H1 (cell line): ENCODE measurements at regions not wholly inside any gene's neighbourhood (a gene's known extent, or its start where the extent isn't known, plus 50 kb on each side); places are given as distances from the start of the nearest gene placed in this dataset.

ENCODE experiments used
- CTCF ChIA-PET: fragments of 300-600 bp; sonication (Branson Sonifier 250); formaldehyde crosslinking; loops from one replicate; lab custom pipeline; 2021; ENCODE audit not compliant: partially characterized antibody; lab: Charles Lee
- POLR2A ChIA-PET: fragments of 300-600 bp; sonication (Branson Sonifier 250); formaldehyde crosslinking; loops from one replicate; lab custom pipeline; 2021; ENCODE audit warnings: inconsistent platforms; ENCODE audit not compliant: partially characterized antibody; lab: Charles Lee
- DNase-seq, 2 experiments: peaks; one replicate each; pipeline versions ENCODE4 v3.0.0 to v3.0.0-alpha.2; 2010 to 2022; ENCODE audit warnings: low spot score in 2 of 2, low read depth in 1 of 2, mixed read lengths in 1 of 2
- FAIRE-seq: peaks from 2 replicates; lab custom pipeline; 2011; peaks lifted over from hg19 to GRCh38; lab: Jason Lieb, UNC
- H2AFZ ChIP-seq: 2 replicates; pipeline ENCODE4 v1.8.1; 2012; ENCODE audit warnings: low read length, inconsistent platforms
- H2AK5ac ChIP-seq: 2 replicates; pipeline ENCODE4 v1.6.1; 2013; ENCODE audit warnings: low read depth, low read length
- H2BK120ac ChIP-seq: replicated peaks from 2 replicates; pipeline ENCODE3; 2013; ENCODE audit warnings: low read depth, low read length, inconsistent platforms
- H2BK12ac ChIP-seq: 2 replicates; pipeline ENCODE4 v1.6.1; 2013; ENCODE audit warnings: low read depth, low read length
- H2BK15ac ChIP-seq: 2 replicates; pipeline ENCODE4 v1.6.1; 2013; ENCODE audit warnings: low read length
- H2BK20ac ChIP-seq: 2 replicates; pipeline ENCODE4 v1.6.1; 2013; ENCODE audit warnings: low read length
- H2BK5ac ChIP-seq: 2 replicates; pipeline ENCODE4 v1.6.1; 2013; ENCODE audit warnings: low read depth, low read length
- H3K14ac ChIP-seq: 2 replicates; pipeline ENCODE4 v1.6.1; 2013; ENCODE audit warnings: inconsistent platforms; ENCODE audit not compliant: insufficient read length
- H3K18ac ChIP-seq: 2 replicates; pipeline ENCODE4 v1.6.1; 2013; ENCODE audit warnings: low read length; ENCODE audit errors: extremely low read depth
- H3K23ac ChIP-seq: 2 replicates; pipeline ENCODE4 v1.6.1; 2013; ENCODE audit warnings: inconsistent platforms; ENCODE audit not compliant: insufficient read length
- H3K23me2 ChIP-seq: 2 replicates; pipeline ENCODE4 v1.6.1; 2013; ENCODE audit warnings: low read depth, low read length
- H3K27ac ChIP-seq: 2 replicates; pipeline ENCODE4 v1.6.1; 2011; ENCODE audit warnings: low read depth, low read length, inconsistent platforms
- H3K27me3 ChIP-seq, 4 experiments: replicated peaks in 1 of 4; 1 replicate in 1 of 4; 2 replicates in 3 of 4; pipeline versions ENCODE4 v1.6.1 to v1.8.1; 2011 to 2013; ENCODE audit warnings: low read length in 3 of 4, mild to moderate bottlenecking in 3 of 4, inconsistent platforms in 2 of 4, mixed read lengths in 2 of 4, moderate library complexity in 1 of 4; ENCODE audit not compliant: control insufficient read depth in 3 of 4, insufficient read depth in 3 of 4; ENCODE audit errors: extremely low read depth in 1 of 4
- H3K36me3 ChIP-seq, 4 experiments: 2 replicates each; pipeline versions ENCODE4 v1.6.1 to v1.8.1; 2011 to 2013; ENCODE audit warnings: mild to moderate bottlenecking in 4 of 4, low read length in 3 of 4, moderate library complexity in 2 of 4, control low read depth in 1 of 4, inconsistent platforms in 1 of 4; ENCODE audit not compliant: insufficient read depth in 4 of 4, control insufficient read depth in 2 of 4
- H3K4ac ChIP-seq: replicated peaks from 2 replicates; pipeline ENCODE3; 2013; ENCODE audit warnings: low read length, low read depth, mixed read lengths, inconsistent platforms; ENCODE audit not compliant: insufficient read length
- H3K4me1 ChIP-seq, 4 experiments: replicated peaks in 1 of 4; 1 replicate in 1 of 4; 2 replicates in 3 of 4; pipeline versions ENCODE4 v1.6.1 to v1.8.1; 2011 to 2013; ENCODE audit warnings: low read length in 3 of 4, inconsistent platforms in 2 of 4, mixed read lengths in 1 of 4; ENCODE audit not compliant: insufficient read depth in 4 of 4, control insufficient read depth in 3 of 4
- H3K4me2 ChIP-seq, 2 experiments: 2 replicates each; pipeline versions ENCODE4 v1.6.1 to v1.8.1; 2011 to 2013; ENCODE audit warnings: low read depth in 2 of 2, low read length in 2 of 2, control low read depth in 1 of 2, inconsistent platforms in 1 of 2, mild to moderate bottlenecking in 1 of 2; ENCODE audit not compliant: insufficient read depth in 1 of 2
- H3K4me3 ChIP-seq, 4 experiments: fragments of 200-600, 300-600 bp in 1 of 4; sonication (generic), shearing (Covaris generic), sonication (Bioruptor Twin) in 1 of 4; 2 replicates each; pipeline versions ENCODE4 v1.5.1 to v1.8.1; 2011 to 2016; ENCODE audit warnings: low read length in 4 of 4, low read depth in 3 of 4, control low read depth in 2 of 4, inconsistent platforms in 2 of 4, mild to moderate bottlenecking in 2 of 4, mixed read lengths in 1 of 4, moderate library complexity in 1 of 4; ENCODE audit not compliant: insufficient read depth in 2 of 4; ENCODE audit errors: extremely low read depth in 1 of 4
- H3K56ac ChIP-seq: replicated peaks from 2 replicates; pipeline ENCODE3; 2013; ENCODE audit warnings: low read depth, mild to moderate bottlenecking, mixed read lengths, low read length, inconsistent platforms; ENCODE audit not compliant: insufficient read length
- H3K79me1 ChIP-seq: 2 replicates; pipeline ENCODE4 v1.6.1; 2013; ENCODE audit warnings: low read depth, low read length, control low read depth
- H3K79me2 ChIP-seq, 2 experiments: 2 replicates each; pipeline versions ENCODE4 v1.6.1 to v1.8.1; 2012 to 2013; ENCODE audit warnings: low read length in 2 of 2, mild to moderate bottlenecking in 2 of 2, inconsistent platforms in 1 of 2; ENCODE audit not compliant: insufficient read depth in 2 of 2, control insufficient read depth in 1 of 2
- H3K9ac ChIP-seq, 4 experiments: replicated peaks in 1 of 4; 1 replicate in 1 of 4; 2 replicates in 3 of 4; pipeline versions ENCODE4 v1.6.1 to v1.8.1; 2011 to 2013; ENCODE audit warnings: low read depth in 3 of 4, low read length in 3 of 4, control low read depth in 2 of 4, mild to moderate bottlenecking in 2 of 4, moderate library complexity in 2 of 4, inconsistent platforms in 1 of 4; ENCODE audit errors: extremely low read depth in 1 of 4
- H3K9me3 ChIP-seq, 2 experiments: 2 replicates each; pipeline versions ENCODE4 v1.6.1 to v1.8.1; 2012 to 2013; ENCODE audit warnings: mild to moderate bottlenecking in 2 of 2, moderate library complexity in 2 of 2, control low read depth in 1 of 2, inconsistent platforms in 1 of 2, low read depth in 1 of 2, low read length in 1 of 2, mixed read lengths in 1 of 2; ENCODE audit not compliant: insufficient read depth in 2 of 2
- H4K20me1 ChIP-seq, 2 experiments: replicated peaks in 1 of 2; 2 replicates each; pipeline versions ENCODE3 to v1.8.1; 2011 to 2013; ENCODE audit warnings: inconsistent platforms in 2 of 2, low read length in 2 of 2, mild to moderate bottlenecking in 1 of 2; ENCODE audit not compliant: insufficient read depth in 2 of 2, control insufficient read depth in 1 of 2
- H4K5ac ChIP-seq: 2 replicates; pipeline ENCODE4 v1.6.1; 2013; ENCODE audit warnings: low read length, low read depth, mixed read lengths, inconsistent platforms; ENCODE audit not compliant: insufficient read length
- H4K8ac ChIP-seq: 2 replicates; pipeline ENCODE4 v1.8.0; 2013; ENCODE audit warnings: mild to moderate bottlenecking, moderate library complexity, low read length, inconsistent platforms; ENCODE audit not compliant: insufficient read depth; ENCODE audit errors: extremely low read depth
- H4K91ac ChIP-seq: replicated peaks from 2 replicates; pipeline ENCODE3; 2013; ENCODE audit warnings: low read length, mixed read lengths, inconsistent platforms; ENCODE audit not compliant: insufficient read length
- EZH2 ChIP-seq: fragments of 200-600 bp; sonication (generic); IDR thresholded peaks from 2 replicates; pipeline ENCODE4 v1.7.1; 2012; ENCODE audit warnings: low read depth, mild to moderate bottlenecking, moderate library complexity, low read length, inconsistent platforms; ENCODE audit not compliant: severe bottlenecking
- FOSL1 ChIP-seq: IDR thresholded peaks from 2 replicates; pipeline ENCODE4 v1.6.1; 2011; ENCODE audit warnings: mild to moderate bottlenecking, low read depth, low read length, moderate library complexity; ENCODE audit not compliant: insufficient read depth
- RAD21 ChIP-seq, 2 experiments: IDR thresholded peaks in 1 of 2; conservative IDR thresholded peaks in 1 of 2; 2 replicates each; pipeline ENCODE4 v1.6.1; 2011; ENCODE audit warnings: low read depth in 2 of 2, low read length in 2 of 2, improper control_type of control experiment in 1 of 2, inconsistent platforms in 1 of 2, mild to moderate bottlenecking in 1 of 2, moderate library complexity in 1 of 2
- SP1 ChIP-seq: IDR thresholded peaks from 2 replicates; pipeline ENCODE4 v1.6.1; 2011; ENCODE audit warnings: low read depth, low read length
- WGBS, 2 experiments: shearing (Covaris generic) in 1 of 2; methylation state at CpG; one replicate each; pipeline versions ENCODE4 v1.1.6 to v1.1.7; 2013 to 2015; ENCODE audit warnings: low lambda C conversion rate in 2 of 2, mixed read lengths in 2 of 2, inconsistent platforms in 1 of 2, low coverage in 1 of 2, missing lambda C conversion rate in 1 of 2; ENCODE audit not compliant: insufficient replicate concordance in 2 of 2, insufficient coverage in 1 of 2, insufficient read length in 1 of 2; ENCODE audit errors: extremely low coverage in 1 of 2, missing lambda C conversion rate in 1 of 2; 5-methylcytosine and 5-hydroxymethylcytosine counted together

- no peak overlapping the region for H3K9ac ChIP-seq
- TF ChIP-seq FOSL1 (no peak), SP1 (no peak), RAD21 (IDR thresholded peaks at IDR 0.05 in 1 of 2, conservative IDR thresholded peaks at IDR 0.05 in 1 of 2; ENCODE audit: low read depth in 2 of 2, low read length in 2 of 2) (no peak), EZH2 (no peak)
- H4K5ac ChIP-seq = no peak overlapping the region
- ChIA-PET CTCF (interaction anchor here (0.6 kb wide), 1 partner anchor 62 kb away, joined by 4 read pairs; no protein-coding TSS in a partner anchor), POLR2A (no interaction called here)
- H2BK20ac ChIP-seq = no peak overlapping the region
- no peak overlapping the region for H3K4me3 ChIP-seq
- H2BK5ac ChIP-seq = no peak overlapping the region
- no peaks in the 10 kb centered on the region for H3K27me3 ChIP-seq
- 84% methylated on average over 5 of the region's 5 CpGs; no CpG with 5 or more reads in 1 of the 2 experiments for whole genome bisulfite sequencing, 2 experiments
- no peak overlapping the region for H3K18ac ChIP-seq
- no peaks in the 10 kb centered on the region for H3K23me2 ChIP-seq
- no peaks in the 10 kb centered on the region for H3K79me1 ChIP-seq
- no peaks in the 10 kb centered on the region for H3K9me3 ChIP-seq
- no peak overlapping the region for H3K23ac ChIP-seq
- no peak overlapping the region for H3K4me2 ChIP-seq
- H3K4me1 ChIP-seq = no peaks in the 10 kb centered on the region
- FAIRE-seq (no peak), DNase-seq (no peak)
- no peak overlapping the region for H2BK15ac ChIP-seq
- no peak overlapping the region for H4K8ac ChIP-seq
- H2BK120ac ChIP-seq = no peak overlapping the region
- no peak overlapping the region for H4K91ac ChIP-seq
- no peaks in the 10 kb centered on the region for H4K20me1 ChIP-seq
- H3K27ac ChIP-seq = no peak overlapping the region
- H2AFZ ChIP-seq = no peak overlapping the region
- H3K4ac ChIP-seq = no peak overlapping the region
- H2BK12ac ChIP-seq = no peak overlapping the region
- H2AK5ac ChIP-seq = no peak overlapping the region
- no peaks in the 10 kb centered on the region for H3K36me3 ChIP-seq
- no peak overlapping the region for H3K14ac ChIP-seq
- no peaks in the 10 kb centered on the region for H3K79me2 ChIP-seq
- no peak overlapping the region for H3K56ac ChIP-seq
These were observed 74.3 kb upstream of the KCTD8 start for GRCh38 chr4:44522761-44523445.
